ENCODE measurements at regions not wholly inside any gene's neighbourhood (a gene's known extent, or its start where the extent isn't known, plus 50 kb on each side); places are given as distances from the start of the nearest gene placed in this dataset.

GRCh38 chr1:163747855-163748254 lies 426.1 kb downstream of the NUF2 start:
- H3K9me3 ChIP-seq = no peaks in the 10 kb centered on the region
- no peak for TF ChIP-seq CTCF (IDR thresholded peaks at IDR 0.05)
- no peak for TF ChIP-seq EP300 (IDR thresholded peaks at IDR 0.05)
- no peak for TF ChIP-seq POLR2A (IDR thresholded peaks at IDR 0.05)

GRCh38 chr1:163758977-163759670 lies 437.4 kb downstream of the NUF2 start:
- DNase-seq = no peak
- H3K9me3 ChIP-seq = no peaks in the 10 kb centered on the region
- no peaks in the 10 kb centered on the region for H3K36me3 ChIP-seq
- H3K4me1 ChIP-seq (ENCODE audit: insufficient read depth) = no peaks in the 10 kb centered on the region
- no peak overlapping the region for H3K27ac ChIP-seq
- intact Hi-C loops (cut with DNase I) = no loop called here
- WGBS, 3 donors = 89 to 96% (median 91%) methylated on average over 3 of the region's 3 CpGs
- no peaks in the 10 kb centered on the region for H3K27me3 ChIP-seq
- no peak overlapping the region for H3K4me3 ChIP-seq
- no peak for TF ChIP-seq CTCF (IDR thresholded peaks at IDR 0.05)
- no peak for TF ChIP-seq EP300 (IDR thresholded peaks at IDR 0.05)
- TF ChIP-seq POLR2A (IDR thresholded peaks at IDR 0.05) = no peak

More at GRCh38 chr1:163747855-163748254, 426.1 kb downstream of the NUF2 start:
- Histone ChIP-seq H3K4me1 (ENCODE audit: insufficient read depth) (no peaks in the 10 kb centered on the region), H3K4me3 (no peak overlapping the region), H3K36me3 (no peaks in the 10 kb centered on the region), H3K27ac (no peak overlapping the region), H3K27me3 (no peaks in the 10 kb centered on the region)
- intact Hi-C loops (cut with DNase I) = no loop called here
- WGBS, 3 donors = 0 to 42% (median 0%) methylated on average over 1 of the region's 1 CpG
- no peak for DNase-seq

GRCh38 chr1:163761898-163762297 lies 440.1 kb downstream of the NUF2 start:
- H3K9me3 ChIP-seq = no peaks in the 10 kb centered on the region
- 28 to 64% (median 32%) methylated on average over 3 of the region's 3 CpGs for WGBS, 3 donors
- DNase-seq = no peak
- intact Hi-C loops (cut with DNase I) = no loop called here
- H3K27me3 ChIP-seq = no peaks in the 10 kb centered on the region
- no peak overlapping the region for H3K27ac ChIP-seq
- H3K36me3 ChIP-seq = no peaks in the 10 kb centered on the region
- no peak for TF ChIP-seq POLR2A (IDR thresholded peaks at IDR 0.05)
- H3K4me3 ChIP-seq = no peak overlapping the region
- H3K4me1 ChIP-seq (ENCODE audit: insufficient read depth) = no peaks in the 10 kb centered on the region

GRCh38 chr1:163766257-163766918 lies 444.6 kb downstream of the NUF2 start:
- DNase-seq = no peak
- Histone ChIP-seq H3K27ac (no peak overlapping the region), H3K36me3 (no peaks in the 10 kb centered on the region), H3K27me3 (no peaks in the 10 kb centered on the region), H3K4me3 (no peak overlapping the region), H3K4me1 (ENCODE audit: insufficient read depth) (no peaks in the 10 kb centered on the region), H3K9me3 (no peaks in the 10 kb centered on the region)
- 54 to 73% (median 61%) methylated on average over 7 of the region's 7 CpGs for WGBS, 3 donors
- intact Hi-C loops (cut with DNase I) = no loop called here
- TF ChIP-seq CTCF (IDR thresholded peaks at IDR 0.05) = no peak
- TF ChIP-seq POLR2A (IDR thresholded peaks at IDR 0.05) = no peak
- TF ChIP-seq EP300 (IDR thresholded peaks at IDR 0.05) = no peak

GRCh38 chr1:163768576-163768975 lies 446.8 kb downstream of the NUF2 start:
- intact Hi-C loops (cut with DNase I) = no loop called here
- TF ChIP-seq POLR2A (IDR thresholded peaks at IDR 0.05) = no peak
- TF ChIP-seq EP300 (IDR thresholded peaks at IDR 0.05) = no peak
- no peak for TF ChIP-seq CTCF (IDR thresholded peaks at IDR 0.05)
- Histone ChIP-seq H3K27ac (no peak overlapping the region), H3K9me3 (no peaks in the 10 kb centered on the region), H3K27me3 (no peaks in the 10 kb centered on the region), H3K4me3 (no peak overlapping the region), H3K4me1 (ENCODE audit: insufficient read depth) (no peaks in the 10 kb centered on the region), H3K36me3 (no peaks in the 10 kb centered on the region)
- DNase-seq = no peak
- WGBS, 3 donors = 85 to 90% (median 89%) methylated on average over 5 of the region's 5 CpGs
